Islet of Langerhans (tissue), 1 donor: ENCODE measurements at regions not wholly inside any gene's neighbourhood (a gene's known extent, or its start where the extent isn't known, plus 50 kb on each side); places are given as distances from the start of the nearest gene placed in this dataset.
"Not testable (repeated sequence)": the region's sequence is repeated elsewhere in the genome, so short reads cannot be mapped to it uniquely, and the experiment has no call there.

Experiments
- FAIRE-seq: peaks from one replicate; lab custom pipeline; 2011; peaks lifted over from hg19 to GRCh38; lab: Jason Lieb, UNC

DNA sequence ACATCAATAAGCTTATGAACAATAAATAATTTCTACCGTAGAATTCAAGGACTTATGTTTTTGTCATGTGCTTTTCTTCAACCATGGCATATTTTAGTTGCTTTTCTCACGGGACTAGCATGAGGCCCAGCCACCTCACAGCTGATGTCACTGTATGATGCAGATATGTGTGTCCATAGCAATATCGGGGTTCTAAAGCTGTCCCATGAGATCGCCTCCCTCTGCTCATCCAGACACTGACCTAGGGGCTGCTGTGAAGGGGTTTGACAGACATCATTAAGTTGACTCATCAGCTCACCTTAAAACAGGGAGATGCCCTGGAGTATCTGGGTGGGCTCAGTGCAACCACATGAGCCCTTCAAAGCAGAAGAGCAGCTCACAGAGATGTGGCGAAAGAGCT lies 210.3 kb upstream of the AJAP1 start:
- FAIRE-seq, result no peak

DNA sequence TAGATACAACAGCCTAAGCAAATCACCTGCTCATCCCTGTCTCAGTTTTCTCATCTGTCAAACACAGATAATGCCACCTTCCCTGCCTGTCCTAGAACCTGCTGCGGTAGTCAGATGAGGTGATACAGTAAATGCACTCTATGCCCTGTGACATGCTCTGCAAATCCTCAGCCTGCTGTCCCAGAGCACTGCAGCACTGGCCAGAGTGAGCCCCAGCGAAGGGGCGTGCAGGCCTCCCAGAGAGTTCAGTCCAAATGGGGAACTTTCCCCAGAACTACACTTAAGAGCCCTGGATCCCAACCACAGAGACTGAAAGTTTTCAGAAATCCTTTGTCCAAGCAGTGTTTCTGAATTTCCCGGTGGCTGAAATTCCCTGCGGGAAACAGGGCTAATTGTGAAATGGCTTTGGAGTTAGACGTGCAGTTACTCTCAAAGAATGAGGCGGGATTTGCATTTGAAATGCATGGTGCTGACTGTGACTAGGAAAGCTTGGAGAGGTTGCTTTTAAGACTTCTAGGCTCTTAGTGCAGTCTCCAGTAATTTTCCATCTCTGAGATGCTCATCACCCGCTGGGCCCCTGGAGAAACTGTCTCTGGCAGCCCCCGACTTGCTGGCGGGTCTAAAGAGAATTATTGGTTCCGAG lies 206.5 kb upstream of the AJAP1 start:
- FAIRE-seq, result no peak

DNA sequence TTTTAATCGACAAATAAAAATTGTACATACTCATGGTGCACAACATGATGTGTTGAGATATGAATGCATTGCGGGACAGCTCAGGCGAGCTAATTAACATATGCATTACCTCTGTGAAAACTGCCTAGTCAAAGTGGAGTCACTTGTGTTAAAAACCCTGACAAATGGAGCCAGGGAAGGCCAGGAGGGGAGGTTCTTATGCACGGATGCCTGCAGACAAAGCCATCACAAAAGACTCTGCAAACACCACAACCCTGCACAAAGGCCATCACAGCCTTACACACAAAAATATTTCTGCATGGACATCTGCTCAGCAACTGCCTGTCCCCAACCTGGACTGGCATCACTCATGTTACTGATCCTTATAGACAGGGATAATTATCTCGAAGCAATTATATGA lies 204.4 kb upstream of the AJAP1 start:
- no peak for FAIRE-seq

DNA sequence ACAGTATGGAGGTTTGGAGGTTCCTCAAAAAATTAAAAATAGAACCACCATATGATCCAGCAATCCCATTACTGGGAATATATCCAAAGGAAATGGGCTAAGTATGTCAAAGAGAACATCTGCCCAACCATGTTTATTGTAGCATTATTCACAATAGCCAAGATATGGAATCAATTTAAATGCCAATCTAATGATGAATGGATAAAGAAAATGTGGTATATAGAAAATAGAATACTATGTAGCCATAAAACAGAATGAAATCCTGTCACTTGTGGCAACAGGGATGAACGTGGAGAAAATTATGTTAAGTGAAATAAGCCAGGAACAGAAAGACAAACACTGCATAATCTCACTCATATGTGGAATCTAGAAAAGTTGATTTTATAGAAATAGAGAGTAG lies 201.7 kb upstream of the AJAP1 start:
- no peak for FAIRE-seq

DNA sequence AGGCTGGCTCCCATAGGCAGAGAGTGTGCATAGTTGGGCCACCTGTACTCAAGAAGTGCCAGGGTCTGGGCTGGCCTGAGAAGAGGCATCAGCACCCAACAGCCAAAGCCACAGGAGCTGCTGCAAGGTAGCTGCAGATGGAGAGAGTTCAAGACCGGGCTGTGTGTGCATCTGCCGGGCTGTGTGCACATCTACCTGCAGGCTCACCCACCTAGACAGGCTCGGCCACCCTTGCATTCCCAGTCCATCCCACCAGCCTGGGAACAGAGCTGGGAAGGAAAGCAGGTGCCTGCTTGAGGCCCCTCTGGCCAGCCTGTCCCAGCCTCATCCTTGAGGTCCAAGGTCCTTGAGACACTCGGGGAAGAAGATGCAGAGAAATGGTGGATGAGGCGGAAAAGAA lies 194.4 kb upstream of the AJAP1 start:
- no peak for FAIRE-seq

DNA sequence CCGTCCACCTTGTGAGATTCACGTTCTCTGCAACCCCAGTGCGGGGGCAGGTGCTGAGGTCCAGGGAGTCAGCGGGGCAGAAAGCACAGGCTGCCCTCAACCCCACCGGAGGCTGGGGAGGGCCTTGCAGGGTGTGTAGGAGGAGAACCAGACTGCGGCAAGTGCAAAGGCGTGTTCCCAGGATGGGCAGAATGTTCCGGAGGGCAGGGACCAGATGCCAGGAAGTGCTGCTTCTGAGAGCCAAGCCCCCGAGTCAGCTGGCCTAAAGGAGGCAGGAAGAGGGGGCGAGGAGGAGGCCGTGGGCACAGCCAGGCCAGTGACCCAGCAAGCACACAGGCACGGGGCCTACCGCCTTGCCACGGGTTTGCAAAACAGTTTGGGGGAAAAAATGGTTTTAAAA lies 193.8 kb upstream of the AJAP1 start:
- no peak for FAIRE-seq

DNA sequence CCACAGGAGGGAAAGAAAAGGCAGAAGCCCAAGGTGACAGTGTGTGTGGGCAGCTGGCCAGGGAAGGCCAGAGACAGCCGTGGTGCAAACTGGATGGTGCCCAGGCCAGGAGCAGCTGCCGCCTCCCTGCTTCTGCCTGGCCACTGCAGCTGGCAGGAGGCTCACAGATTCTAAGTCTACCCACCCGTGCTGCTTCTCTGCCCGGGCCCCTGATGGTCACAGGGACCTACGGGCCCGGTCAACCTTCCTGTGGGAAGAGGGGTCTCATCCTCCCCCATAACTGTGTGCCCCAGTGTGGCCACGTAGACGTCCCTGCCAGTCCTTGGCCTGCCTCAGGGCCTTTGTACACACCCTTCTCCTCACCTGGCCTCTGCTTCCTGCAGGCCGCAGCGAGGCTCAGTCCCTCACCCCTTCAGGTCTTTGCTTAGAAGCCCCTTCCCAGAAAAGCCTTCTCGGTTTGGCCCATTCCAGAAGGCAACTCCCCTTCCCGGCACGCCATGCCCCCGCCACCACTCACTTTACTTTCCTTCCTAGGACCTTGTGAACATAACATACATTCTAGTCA lies 192.6 kb upstream of the AJAP1 start:
- FAIRE-seq, result no peak

DNA sequence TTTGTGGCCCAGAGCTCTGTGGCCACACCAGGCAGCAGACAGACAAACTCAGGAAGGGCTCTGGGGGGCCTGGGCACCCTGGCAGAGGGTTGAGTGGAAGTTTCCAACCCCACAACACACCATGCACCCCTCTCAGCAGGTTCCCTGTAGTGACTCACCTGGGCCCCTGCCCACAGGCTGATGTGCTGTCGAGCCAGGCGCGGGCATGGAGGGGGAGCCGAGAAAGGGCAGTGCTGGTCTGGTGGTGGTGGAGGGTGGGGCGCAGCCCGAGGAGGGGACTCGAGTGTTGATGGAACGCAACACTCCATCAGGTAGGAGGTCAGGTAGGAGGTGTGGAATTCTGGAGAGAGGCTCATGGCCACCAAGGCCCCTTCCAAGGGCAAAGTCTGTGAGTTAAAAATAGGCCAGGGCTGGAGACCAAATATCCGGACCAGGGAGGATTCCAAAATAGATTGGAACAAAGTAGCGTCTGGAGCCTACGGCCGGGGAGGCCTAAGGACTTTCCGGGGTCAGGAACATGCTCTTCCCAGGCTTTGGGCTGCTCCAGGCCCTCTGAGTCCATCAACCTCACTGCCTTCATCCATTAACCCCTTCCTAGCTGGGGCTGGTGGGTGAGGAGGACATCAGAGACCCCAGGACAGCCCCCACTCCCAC lies 191.5 kb upstream of the AJAP1 start:
- no peak for FAIRE-seq

DNA sequence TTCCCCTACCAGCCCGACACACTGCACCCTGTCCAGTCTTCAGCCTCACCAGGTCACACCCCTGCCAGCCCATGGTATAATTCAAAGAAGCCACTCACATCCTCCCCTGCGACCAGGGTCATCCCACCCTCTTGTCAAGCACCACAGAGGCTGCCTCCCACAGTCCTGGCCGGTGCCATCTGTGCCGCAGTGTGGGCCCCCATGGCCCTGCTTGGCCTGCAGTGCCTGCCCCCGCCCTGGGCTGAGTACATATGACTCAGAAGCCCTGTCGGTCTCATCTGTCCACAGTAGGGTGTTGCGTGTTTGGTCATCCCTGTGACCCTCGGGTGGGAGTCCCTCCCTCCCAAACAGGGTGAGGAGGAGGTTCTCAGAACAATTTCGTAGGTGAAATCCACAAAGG lies 190.8 kb upstream of the AJAP1 start:
- FAIRE-seq, result no peak

DNA sequence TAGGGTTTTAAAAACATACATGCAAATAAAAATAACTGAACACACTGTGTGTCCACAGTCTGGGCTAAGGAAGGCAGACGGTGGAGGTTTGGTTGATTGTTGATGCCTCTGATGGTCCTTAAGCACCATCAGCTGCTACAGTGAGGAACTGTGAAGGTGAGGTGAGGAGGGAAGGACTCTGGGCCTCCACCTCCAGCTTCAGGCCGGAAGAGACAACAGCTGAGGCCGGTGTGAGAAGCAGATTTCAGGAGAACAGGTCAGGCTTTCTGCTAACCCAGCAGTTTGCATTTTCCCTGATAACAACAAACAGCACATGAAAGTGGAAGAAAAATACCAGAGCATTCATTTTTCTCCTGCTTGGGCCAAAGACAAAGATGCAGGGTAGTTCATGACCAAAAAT lies 189.9 kb upstream of the AJAP1 start:
- no peak for FAIRE-seq

DNA sequence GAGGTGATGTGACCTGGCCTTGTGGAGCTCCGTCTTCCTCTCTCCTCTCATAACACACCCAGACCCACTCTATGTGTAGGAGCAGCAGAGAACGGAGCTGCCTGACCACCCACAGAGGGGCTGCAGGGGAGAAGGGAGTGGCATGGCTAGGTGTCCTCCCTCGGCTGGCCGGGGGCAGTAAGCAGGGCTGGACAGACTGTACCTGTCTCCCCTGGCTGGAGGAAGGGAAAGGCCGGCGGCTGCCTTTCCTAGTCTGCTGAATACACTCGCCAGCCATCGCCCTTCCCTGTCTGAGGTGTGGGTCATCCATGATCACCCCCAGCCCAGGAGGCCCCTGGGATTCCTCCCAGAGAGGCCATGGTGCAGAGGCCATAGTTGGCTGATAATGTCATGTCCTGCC lies 187.2 kb upstream of the AJAP1 start:
- FAIRE-seq, result no peak

DNA sequence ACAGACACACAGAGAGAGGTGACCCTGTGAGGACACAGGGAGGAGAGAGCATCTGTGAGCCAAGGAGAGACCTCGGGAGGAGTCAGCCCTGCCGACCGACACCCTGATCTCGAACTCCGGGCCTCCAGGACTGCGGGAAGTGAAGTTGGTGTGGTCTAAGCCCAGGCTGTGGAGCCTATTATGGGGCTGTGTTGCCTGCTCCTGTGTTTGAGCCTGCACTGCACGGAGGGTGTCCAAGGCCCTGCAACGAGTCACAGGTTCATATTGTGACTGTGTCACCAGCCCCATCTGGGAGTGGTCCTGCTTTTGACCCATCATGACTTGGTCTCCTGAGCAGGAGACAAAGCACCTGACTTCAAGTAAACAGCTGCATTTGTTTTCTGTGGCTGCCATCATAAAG lies 186.0 kb upstream of the AJAP1 start:
- FAIRE-seq, result no peak

DNA sequence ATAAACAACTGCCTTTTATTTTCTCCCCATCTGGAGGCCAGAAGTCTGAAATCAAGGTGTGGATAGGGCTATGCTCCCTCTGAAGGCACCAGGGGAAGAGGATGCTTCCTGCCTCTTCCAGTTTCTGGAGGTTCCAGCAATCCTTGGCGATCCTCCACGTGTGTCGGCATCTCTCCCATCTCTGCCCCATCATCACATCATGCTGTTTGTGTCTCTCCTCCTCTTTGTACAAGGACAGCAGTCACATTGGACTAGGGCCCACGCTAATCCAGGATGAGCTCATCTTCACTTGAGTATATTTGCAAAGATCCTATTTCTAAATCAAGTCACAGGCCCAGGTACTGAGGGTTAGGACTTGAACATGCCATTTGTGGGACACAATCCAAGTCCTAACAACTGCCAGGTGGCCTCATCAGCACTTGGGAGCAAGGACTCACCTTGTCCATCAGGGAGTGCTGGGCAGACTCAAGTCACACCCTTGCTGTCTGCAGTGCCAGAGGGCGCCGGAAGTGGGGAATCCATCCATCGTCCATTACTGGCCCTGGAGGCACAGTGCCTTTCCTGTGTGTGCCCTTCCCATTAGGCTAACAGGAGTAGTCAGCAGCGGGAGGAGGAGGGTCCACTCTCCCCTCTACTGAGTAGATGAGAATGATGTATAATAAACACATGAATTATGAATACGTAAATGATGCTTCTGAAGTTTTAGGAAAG lies 185.4 kb upstream of the AJAP1 start:
- no peak for FAIRE-seq

DNA sequence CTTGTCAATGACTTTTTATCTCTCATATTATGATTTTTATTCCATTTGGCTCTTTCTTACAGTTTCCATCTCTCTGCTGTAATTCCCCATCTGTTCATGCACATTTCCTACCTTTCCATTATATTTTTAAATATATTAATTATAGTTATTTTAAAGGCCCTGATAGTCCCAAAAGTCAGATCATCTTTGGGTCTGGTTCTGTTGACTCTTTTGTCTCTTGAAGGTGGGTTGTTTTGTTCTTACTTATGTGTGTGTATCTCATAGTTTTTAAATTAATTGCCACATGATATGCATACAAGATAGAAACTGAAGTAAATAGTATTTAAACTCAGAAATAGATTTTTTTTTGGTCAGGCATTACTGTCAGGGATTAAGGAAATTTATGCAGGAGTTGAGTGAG lies 178.0 kb upstream of the AJAP1 start:
- no peak for FAIRE-seq

DNA sequence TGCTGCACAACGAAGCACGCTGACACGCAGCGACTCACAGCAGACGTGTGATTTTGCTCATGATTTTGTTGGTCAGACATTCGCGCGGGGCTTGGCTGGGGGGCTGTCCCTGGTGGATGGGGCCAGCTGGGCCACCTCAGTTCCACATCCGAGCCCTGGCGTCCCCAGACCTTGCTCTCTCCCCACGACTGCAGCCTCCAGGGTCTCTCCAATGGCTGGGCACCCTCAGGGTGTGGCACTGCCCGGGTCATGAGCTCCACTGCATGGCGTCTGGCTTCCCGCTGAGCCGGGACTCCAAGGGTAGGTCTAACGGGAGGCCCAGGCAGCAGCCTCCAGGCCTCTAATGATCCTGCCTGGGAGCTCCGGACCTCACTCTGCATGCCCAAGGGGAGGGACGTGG lies 173.0 kb upstream of the AJAP1 start:
- FAIRE-seq, result no peak

DNA sequence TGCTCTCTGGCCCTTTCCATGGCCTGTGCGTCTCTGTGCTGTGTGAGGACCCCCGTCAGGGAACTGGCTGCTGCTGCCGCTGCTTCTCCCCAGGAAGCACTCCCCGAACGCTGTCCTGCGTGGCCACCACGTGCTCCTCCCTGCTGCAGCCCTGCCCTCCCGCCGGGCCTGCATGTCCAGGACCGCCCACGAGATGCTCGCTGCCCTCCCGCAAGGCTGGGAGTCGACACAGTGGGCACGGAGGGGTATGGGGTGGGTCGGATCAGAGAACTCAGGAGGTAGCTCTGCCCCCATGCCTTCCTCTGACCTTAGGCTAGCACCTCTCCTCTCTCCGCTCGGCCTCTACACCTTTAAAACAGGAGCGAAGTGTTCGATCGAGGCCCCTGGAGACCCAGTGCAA lies 171.9 kb upstream of the AJAP1 start:
- no peak for FAIRE-seq

DNA sequence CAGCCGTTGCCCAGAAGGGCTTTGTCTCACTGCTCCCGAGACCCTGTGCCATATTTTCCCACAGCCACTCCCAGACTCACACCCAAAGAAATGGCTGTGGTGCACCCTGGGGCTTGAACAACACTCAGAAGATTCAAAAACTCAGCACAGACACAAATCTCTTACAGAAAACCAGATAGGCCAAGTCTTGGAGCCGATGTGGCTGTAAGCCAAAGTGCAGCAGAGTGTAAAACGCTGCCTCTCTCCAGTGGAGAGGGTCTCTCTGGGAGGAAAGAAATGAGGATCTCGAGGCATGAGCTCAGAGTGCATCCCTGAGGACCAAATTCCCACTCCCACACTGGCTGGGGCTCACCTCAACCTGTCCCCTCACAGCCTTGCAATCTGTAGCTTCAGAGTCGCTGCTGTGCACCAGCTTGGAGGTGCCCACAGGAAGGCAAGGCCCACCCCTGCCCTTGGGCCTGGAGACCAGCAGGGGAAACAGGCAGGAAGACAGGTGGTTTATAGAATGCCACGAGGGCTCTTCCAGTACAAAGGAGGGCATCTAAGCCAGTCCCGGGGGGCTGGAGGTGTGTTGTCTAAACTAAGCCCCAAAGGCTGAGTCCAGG lies 171.3 kb upstream of the AJAP1 start:
- FAIRE-seq, result no peak

DNA sequence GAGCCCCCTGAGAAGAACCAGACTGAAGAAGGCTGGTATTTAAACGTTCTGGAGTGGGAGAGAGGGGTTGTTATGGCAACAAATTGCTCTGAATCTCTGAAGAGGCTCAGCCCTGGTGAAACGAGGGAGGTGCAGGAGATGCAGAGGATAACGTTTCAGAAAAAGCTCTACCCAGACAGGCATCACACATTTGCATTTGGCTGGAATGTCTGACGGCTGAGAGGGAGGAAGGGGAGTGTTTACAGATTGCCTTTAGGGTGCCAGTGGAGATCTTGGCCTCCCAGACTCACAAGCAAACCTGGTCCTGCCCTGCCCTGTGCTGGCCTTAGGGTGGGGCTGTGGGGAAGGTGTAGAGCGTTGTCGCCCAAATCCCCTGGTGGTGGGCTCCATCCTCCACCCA lies 169.0 kb upstream of the AJAP1 start:
- no peak for FAIRE-seq

DNA sequence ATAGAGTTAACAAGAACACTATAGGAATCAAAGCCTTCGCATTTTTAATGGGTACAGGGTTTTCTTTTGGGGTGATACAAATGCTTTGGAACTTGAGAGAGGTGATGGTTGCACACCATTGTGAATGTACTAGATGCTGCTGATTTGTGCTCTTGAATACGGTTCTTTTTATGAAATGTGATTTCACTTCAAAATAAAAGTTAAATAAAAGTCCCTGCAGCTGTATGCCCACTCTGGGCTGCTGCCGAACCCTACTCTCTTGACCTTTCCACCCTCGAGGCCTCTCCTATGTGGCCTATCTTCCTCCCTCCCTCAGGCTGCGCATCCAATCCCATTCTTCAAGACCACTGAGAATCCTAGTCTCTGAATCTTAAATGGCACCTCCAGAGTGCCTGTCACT lies 168.5 kb upstream of the AJAP1 start:
- no peak for FAIRE-seq

DNA sequence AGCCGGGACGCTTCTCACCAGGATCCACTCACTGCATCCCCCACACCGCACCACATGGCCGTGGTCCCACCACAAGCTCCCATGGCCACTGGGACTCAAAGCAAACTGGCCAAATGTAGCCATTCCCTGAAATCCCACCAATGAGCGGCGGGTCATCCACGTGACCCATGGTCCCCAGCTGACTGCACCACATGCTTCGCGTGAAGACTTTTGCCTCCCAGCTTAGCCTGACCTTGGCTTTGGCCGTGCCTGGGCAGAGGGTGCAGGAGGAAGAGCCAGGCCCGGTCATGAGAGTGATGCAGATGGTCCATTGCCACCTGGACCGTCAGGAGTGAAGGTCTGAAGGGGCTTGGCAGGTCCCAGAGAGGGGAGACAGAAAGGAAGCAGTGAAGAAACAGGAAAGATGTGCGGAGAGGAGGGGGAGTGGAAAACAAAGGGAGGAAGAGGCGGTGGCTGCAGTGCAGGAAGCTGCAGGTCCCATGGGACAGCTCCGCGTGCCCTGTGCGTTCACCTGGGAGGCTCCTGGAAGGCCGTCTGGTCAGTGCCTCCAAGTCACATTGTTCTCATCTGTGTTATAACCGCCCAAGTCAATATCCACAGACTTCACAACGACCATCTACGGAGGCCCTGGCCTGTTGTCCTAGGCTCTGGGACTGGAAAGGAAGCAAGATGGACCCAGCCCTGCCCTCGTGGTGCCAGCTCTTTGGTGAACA lies 167.8 kb upstream of the AJAP1 start:
- FAIRE-seq, result no peak

DNA sequence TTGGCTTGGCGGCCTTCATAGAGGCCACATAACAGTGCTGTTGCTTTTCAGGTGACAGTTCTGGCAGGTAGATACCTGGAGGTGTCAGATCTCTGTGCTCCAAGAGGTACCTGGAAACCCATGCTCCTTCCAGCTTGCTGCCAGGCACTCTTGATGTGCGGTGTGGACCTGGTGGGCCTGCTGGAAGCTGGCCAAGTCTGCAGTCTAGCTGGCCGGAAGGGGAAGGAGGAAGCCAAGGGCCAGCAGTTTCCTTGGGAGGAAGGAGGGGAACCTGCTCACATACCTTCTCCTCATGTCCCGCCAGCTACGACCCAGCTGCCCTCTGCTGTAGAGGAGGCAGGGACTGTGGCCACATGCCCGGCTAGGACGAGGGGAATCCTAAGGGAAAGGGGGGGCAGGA lies 166.4 kb upstream of the AJAP1 start:
- no peak for FAIRE-seq

DNA sequence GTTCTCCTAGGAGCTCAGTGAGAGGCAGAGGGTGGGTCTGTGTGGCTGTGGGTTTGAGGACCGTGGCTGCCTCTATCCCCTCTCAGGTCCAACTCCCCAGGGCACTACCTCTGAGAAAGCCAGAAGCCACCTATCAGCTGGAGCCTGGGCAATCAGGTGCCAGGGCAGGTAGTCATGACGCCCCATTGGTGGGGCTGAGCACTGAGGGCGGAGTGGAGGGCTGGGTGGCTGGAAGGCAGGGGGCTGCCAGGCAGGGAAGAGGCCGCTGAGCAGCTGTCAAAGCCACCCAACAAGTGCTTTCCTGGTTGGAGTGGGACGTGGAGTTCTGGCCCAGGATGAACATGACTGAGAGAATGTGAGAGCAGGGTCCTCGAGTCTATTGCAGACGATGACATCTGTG lies 164.9 kb upstream of the AJAP1 start:
- no peak for FAIRE-seq

DNA sequence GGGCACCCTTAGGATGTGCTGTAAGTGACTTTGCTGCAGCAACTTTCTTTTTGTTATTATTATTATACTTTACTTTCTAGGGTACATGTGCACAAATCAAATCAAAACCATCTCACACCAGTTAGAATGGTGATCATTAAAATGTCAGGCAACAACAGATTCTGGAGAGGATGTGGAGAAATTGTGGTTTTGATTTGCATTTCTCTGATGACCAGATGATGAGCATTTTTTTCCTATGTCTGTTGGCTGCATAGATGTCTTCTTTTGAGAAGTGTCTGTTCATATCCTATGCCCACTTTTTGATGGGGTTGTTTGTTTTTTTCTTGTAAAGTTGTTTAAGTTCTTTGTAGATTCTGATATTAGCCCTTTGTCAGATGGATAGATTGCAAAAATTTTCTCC lies 164.4 kb upstream of the AJAP1 start:
- not testable (repeated sequence) for FAIRE-seq
